B cell (primary cell): ENCODE measurements at regions not wholly inside any gene's neighbourhood (a gene's known extent, or its start where the extent isn't known, plus 50 kb on each side); places are given as distances from the start of the nearest gene placed in this dataset.

Experiments
- ATAC-seq: fragments of 200-7000 bp; cut with Tn5 transposase; one replicate; pipeline ENCODE4 v1.10.0; 2021; ENCODE audit warnings: low read depth, mild to moderate bottlenecking, moderate number of reproducible peaks, moderate library complexity
- CTCF ChIA-PET: fragments of 350-600 bp; sonication (Branson Sonifier 250); formaldehyde crosslinking; loops from one replicate; lab custom pipeline; 2021; ENCODE audit warnings: antibody characterized with exemption, inconsistent platforms; lab: Charles Lee
- POLR2A ChIA-PET: fragments of 350-600 bp; sonication (Branson Sonifier 250); formaldehyde crosslinking; loops from one replicate; lab custom pipeline; 2021; ENCODE audit warnings: antibody characterized with exemption; lab: Charles Lee
- DNase-seq: peaks from one replicate; pipeline ENCODE4 v3.0.0; 2013
- H2AFZ ChIP-seq: 2 replicates; pipeline ENCODE4 v1.6.1; 2012; ENCODE audit warnings: mild to moderate bottlenecking, low read depth, low read length; ENCODE audit not compliant: insufficient read depth, poor library complexity, severe bottlenecking
- H3K27ac ChIP-seq, 2 donors: 1 replicate in 1 of 2; 2 replicates in 1 of 2; pipeline ENCODE4 v1.5.1; 2012 to 2013; ENCODE audit warnings: low read length in 2 of 2, mild to moderate bottlenecking in 2 of 2, moderate library complexity in 1 of 2
- H3K27me3 ChIP-seq, 4 experiments: fragments of 200-600 bp in 1 of 4; sonication (generic) in 1 of 4; replicated peaks in 1 of 4; 1 replicate in 2 of 4; 2 replicates in 2 of 4; pipeline versions ENCODE4 v1.6.1 to v1.7.0; 2013 to 2016; ENCODE audit warnings: low read length in 3 of 4, mild to moderate bottlenecking in 2 of 4, mixed read lengths in 1 of 4, moderate library complexity in 1 of 4; ENCODE audit not compliant: insufficient read depth in 4 of 4, control insufficient read depth in 3 of 4; ENCODE audit errors: control extremely low read depth in 1 of 4
- H3K36me3 ChIP-seq, 2 experiments: replicated peaks in 1 of 2; 1 replicate in 1 of 2; 2 replicates in 1 of 2; pipeline versions ENCODE4 v1.6.1 to v1.7.1; 2013; ENCODE audit warnings: low read length in 1 of 2; ENCODE audit not compliant: insufficient read depth in 2 of 2, control insufficient read depth in 1 of 2; ENCODE audit errors: control extremely low read depth in 1 of 2, extremely low read depth in 1 of 2
- H3K4me1 ChIP-seq, 2 donors: fragments of 200-600 bp in 1 of 2; sonication (generic) in 1 of 2; 1 replicate in 1 of 2; 2 replicates in 1 of 2; pipeline versions ENCODE4 v1.5.1 to v1.6.1; 2013 to 2017; ENCODE audit warnings: low read length in 2 of 2; ENCODE audit not compliant: control insufficient read depth in 2 of 2, insufficient read depth in 2 of 2
- H3K4me2 ChIP-seq: replicated peaks from 2 replicates; pipeline ENCODE3; 2012; ENCODE audit warnings: mild to moderate bottlenecking, low read depth, low read length; ENCODE audit not compliant: poor library complexity, severe bottlenecking
- H3K4me3 ChIP-seq, 5 experiments: fragments of 200-600 bp in 1 of 5; sonication (generic) in 1 of 5; 1 replicate in 3 of 5; 2 replicates in 2 of 5; pipeline versions ENCODE4 v1.5.1 to v1.7.0; 2011 to 2016; ENCODE audit warnings: low read length in 4 of 5, mild to moderate bottlenecking in 4 of 5, low read depth in 2 of 5, control low read depth in 1 of 5, moderate library complexity in 1 of 5; ENCODE audit not compliant: insufficient read depth in 1 of 5; ENCODE audit errors: control extremely low read depth in 1 of 5, extremely low read depth in 1 of 5
- H3K79me2 ChIP-seq: fragments of 200-600 bp; sonication (generic); one replicate; pipeline ENCODE4 v1.6.0; 2016; ENCODE audit warnings: low read length; ENCODE audit not compliant: control insufficient read depth, insufficient read depth
- H3K9ac ChIP-seq: fragments of 200-600 bp; sonication (generic); 2 replicates; pipeline ENCODE4 v1.6.1; 2017; ENCODE audit warnings: mild to moderate bottlenecking, low read length, moderate library complexity
- H3K9me3 ChIP-seq, 3 donors: one replicate each; pipeline versions ENCODE4 v1.6.1 to v1.7.1; 2013; ENCODE audit warnings: low read length in 2 of 3; ENCODE audit not compliant: control insufficient read depth in 2 of 3, insufficient read depth in 1 of 3; ENCODE audit errors: control extremely low read depth in 1 of 3
- H4K20me1 ChIP-seq: 2 replicates; pipeline ENCODE4 v1.6.0; 2012; ENCODE audit warnings: mild to moderate bottlenecking, low read length; ENCODE audit not compliant: insufficient read depth, control insufficient read depth, poor library complexity, severe bottlenecking
- H3K27ac Mint-ChIP-seq: one replicate; pipeline ENCODE4 v1.8.0; 2021; ENCODE audit warnings: mixed read lengths
- H3K27me3 Mint-ChIP-seq: one replicate; pipeline ENCODE4 v1.8.0; 2021; ENCODE audit warnings: mixed read lengths
- H3K4me1 Mint-ChIP-seq: one replicate; pipeline ENCODE4 v1.8.0; 2021; ENCODE audit warnings: mixed read lengths
- H3K4me3 Mint-ChIP-seq: one replicate; pipeline ENCODE4 v1.8.0; 2021; ENCODE audit warnings: mixed read lengths
- H3K9me3 Mint-ChIP-seq: one replicate; pipeline ENCODE4 v1.8.0; 2022; ENCODE audit warnings: mixed read lengths; ENCODE audit not compliant: insufficient read depth
- CTCF ChIP-seq: fragments of 200-600 bp; IDR thresholded peaks from one replicate; pipeline ENCODE4 v1.8.0; 2022; ENCODE audit warnings: antibody characterized with exemption, mild to moderate bottlenecking
- EZH2 ChIP-seq: IDR thresholded peaks from 2 replicates; pipeline ENCODE4 v1.6.1; 2012; ENCODE audit warnings: borderline replicate concordance, low read depth, mild to moderate bottlenecking, moderate library complexity, low read length; ENCODE audit not compliant: insufficient read depth, poor library complexity, severe bottlenecking
- WGBS: methylation state at CpG from one replicate; pipeline ENCODE4 v1.1.5; 2013; ENCODE audit warnings: missing lambda C conversion rate; ENCODE audit not compliant: insufficient coverage; 5-methylcytosine and 5-hydroxymethylcytosine counted together
- intact Hi-C: fragments of 100-400 bp; cut with micrococcal nuclease; formaldehyde crosslinking; loops from one replicate; pipeline ENCODE4 v1.10.0; 2022

GRCh38 chr4:58475097-58475496 lies 1364.9 kb upstream of the IGFBP7 start:
- Mint-ChIP-seq H3K9me3 (no peaks in the 10 kb centered on the region), H3K4me3 (no peak overlapping the region), H3K27ac (no peak overlapping the region), H3K4me1 (no peaks in the 10 kb centered on the region), H3K27me3 (no peaks in the 10 kb centered on the region)
- Histone ChIP-seq H3K27me3 (no peaks in the 10 kb centered on the region), H4K20me1 (no peaks in the 10 kb centered on the region), H3K4me3 (no peak overlapping the region), H3K4me1 (no peaks in the 10 kb centered on the region), H3K36me3 (no peaks in the 10 kb centered on the region), H3K27ac (no peak overlapping the region), H3K79me2 (no peaks in the 10 kb centered on the region), H3K9me3 (no peaks in the 10 kb centered on the region), H3K9ac (no peak overlapping the region), H3K4me2 (no peak overlapping the region), H2AFZ (no peak overlapping the region)
- WGBS: no CpG with 5 or more reads among the region's 2 CpGs
- intact Hi-C loops: no loop called here
- POLR2A ChIA-PET: no interaction called here
- DNase-seq (no peak), ATAC-seq (no peak)
- CTCF ChIA-PET: no interaction called here
- no peak for TF ChIP-seq CTCF
- TF ChIP-seq EZH2: no peak

- peaks cover 6% of the 10 kb centered on the region for H3K9me3 Mint-ChIP-seq
- Histone ChIP-seq H3K79me2 (no peaks in the 10 kb centered on the region), H2AFZ (no peak overlapping the region), H3K4me3 (no peak overlapping the region), H4K20me1 (no peaks in the 10 kb centered on the region), H3K9me3 (peaks cover 0 to 15% (median 1%) of the 10 kb centered on the region in 3 donors), H3K4me1 (no peaks in the 10 kb centered on the region), H3K9ac (no peak overlapping the region), H3K36me3 (no peaks in the 10 kb centered on the region), H3K27me3 (no peaks in the 10 kb centered on the region), H3K4me2 (no peak overlapping the region), H3K27ac (no peak overlapping the region)
- POLR2A ChIA-PET: no interaction called here
- no peak overlapping the region for H3K27ac Mint-ChIP-seq
- no peak for TF ChIP-seq EZH2
- CTCF ChIA-PET: no interaction called here
- 91% methylated on average over 13 of the region's 13 CpGs for WGBS
- no peak for DNase-seq
- ATAC-seq: no peak
- intact Hi-C loops: no loop called here
- H3K27me3 Mint-ChIP-seq: no peaks in the 10 kb centered on the region
- H3K4me3 Mint-ChIP-seq: no peak overlapping the region
- H3K4me1 Mint-ChIP-seq: no peaks in the 10 kb centered on the region
Measured at GRCh38 chr4:58465031-58465430, 1354.8 kb upstream of the IGFBP7 start.
